HEK293T (cell line): ENCODE measurements at regions not wholly inside any gene's neighbourhood (a gene's known extent, or its start where the extent isn't known, plus 50 kb on each side); places are given as distances from the start of the nearest gene placed in this dataset.
A peak's percentile ranks its signal among the peaks of the same experiment; 100 is the strongest.

Experiments used
- CTCF ChIA-PET: fragments of 350-600 bp; formaldehyde crosslinking; extraction: SDS; loops from one replicate; lab custom pipeline; 2021; ENCODE audit warnings: antibody characterized with exemption, inconsistent platforms; lab: Yijun Ruan, JAX
- POLR2A ChIA-PET: fragments of 350-600 bp; formaldehyde crosslinking; extraction: SDS; loops from one replicate; lab custom pipeline; 2020; ENCODE audit warnings: antibody characterized with exemption, inconsistent platforms; lab: Yijun Ruan, JAX
- DNase-seq: peaks from one replicate; pipeline ENCODE4 v3.0.0; 2012; ENCODE audit warnings: mixed read lengths; ENCODE audit errors: extremely low spot score
- ARNT ChIP-seq: fragments of 450-650 bp; IDR thresholded peaks from 2 replicates; pipeline ENCODE4 v1.6.1; 2017; ENCODE audit warnings: mild to moderate bottlenecking
- BHLHE40 ChIP-seq: fragments of 450-650 bp; IDR thresholded peaks from 2 replicates; pipeline ENCODE4 v1.6.1; 2016; ENCODE audit warnings: mild to moderate bottlenecking, moderate library complexity, borderline replicate concordance
- CTBP1 ChIP-seq: fragments of 450-650 bp; IDR thresholded peaks from 2 replicates; pipeline ENCODE4 v1.6.1; 2016; ENCODE audit warnings: borderline replicate concordance
- ELF4 ChIP-seq: fragments of 450-650 bp; IDR thresholded peaks from 2 replicates; pipeline ENCODE4 v1.6.1; 2017; ENCODE audit warnings: antibody characterized with exemption
- FOXA1 ChIP-seq: fragments of 450-650 bp; IDR thresholded peaks from 2 replicates; pipeline ENCODE4 v1.6.1; 2016; ENCODE audit warnings: mild to moderate bottlenecking
- FOXK2 ChIP-seq: fragments of 450-650 bp; IDR thresholded peaks from 2 replicates; pipeline ENCODE4 v1.6.1; 2016; ENCODE audit warnings: mild to moderate bottlenecking
- FOXM1 ChIP-seq: fragments of 450-650 bp; IDR thresholded peaks from 2 replicates; pipeline ENCODE4 v1.6.1; 2017; ENCODE audit warnings: mild to moderate bottlenecking, borderline replicate concordance
- HDGF ChIP-seq: fragments of 450-650 bp; IDR thresholded peaks from 2 replicates; pipeline ENCODE4 v1.6.1; 2017; ENCODE audit warnings: antibody characterized with exemption, borderline replicate concordance
- L3MBTL2 ChIP-seq: fragments of 450-650 bp; conservative IDR thresholded peaks from 2 replicates; pipeline ENCODE4 v1.6.1; 2016; ENCODE audit warnings: mild to moderate bottlenecking
- LEF1 ChIP-seq: fragments of 450-650 bp; IDR thresholded peaks from 2 replicates; pipeline ENCODE4 v1.6.1; 2017; ENCODE audit warnings: mild to moderate bottlenecking, borderline replicate concordance
- NFRKB ChIP-seq: fragments of 450-650 bp; IDR thresholded peaks from 2 replicates; pipeline ENCODE4 v1.6.1; 2016; ENCODE audit warnings: mild to moderate bottlenecking, moderate library complexity
- SP1 ChIP-seq: fragments of 450-650 bp; IDR thresholded peaks from 2 replicates; pipeline ENCODE4 v1.6.1; 2017
- SUZ12 ChIP-seq: fragments of 450-650 bp; IDR thresholded peaks from 2 replicates; pipeline ENCODE4 v1.6.1; 2016; ENCODE audit warnings: mild to moderate bottlenecking
- TARDBP ChIP-seq: fragments of 450-650 bp; IDR thresholded peaks from 2 replicates; pipeline ENCODE4 v1.6.1; 2016
- ZNF384 ChIP-seq: fragments of 450-650 bp; IDR thresholded peaks from 2 replicates; pipeline ENCODE4 v1.6.1; 2016
- TF ChIP-seq, protein P1 (sequence below): fragments of 450-650 bp; IDR thresholded peaks from 2 replicates; pipeline ENCODE4 v1.6.1; 2016

DNA sequence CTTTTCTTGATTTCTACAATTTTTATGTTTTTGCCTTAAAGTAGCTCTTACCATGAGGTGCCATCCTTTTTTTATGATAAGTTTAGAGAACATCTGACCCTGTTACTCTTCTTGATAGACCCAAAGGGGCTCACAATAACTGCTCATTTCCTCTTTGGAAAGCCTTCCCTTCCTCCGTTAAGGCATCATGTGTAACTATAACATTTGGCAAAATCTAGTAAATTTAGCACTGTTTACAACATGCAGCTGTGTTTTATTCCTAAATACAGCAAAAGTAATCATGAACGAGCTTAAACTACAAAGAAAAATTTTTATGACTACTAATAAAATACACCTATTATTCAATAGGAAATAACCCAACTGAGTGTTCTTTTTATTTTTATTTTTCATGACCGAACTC lies 705.1 kb downstream of the MAT2B start:
- no peak for DNase-seq
- TF ChIP-seq L3MBTL2 = no peak
- TF ChIP-seq LEF1 = no peak
- TF ChIP-seq FOXM1 = no peak
- TF ChIP-seq FOXK2 = no peak
- TF ChIP-seq TARDBP = no peak
- TF ChIP-seq CTBP1 = no peak
- TF ChIP-seq BHLHE40 = no peak
- no peak for TF ChIP-seq ELF4
- TF ChIP-seq FOXA1 = no peak
- ChIA-PET POLR2A (no interaction called here), CTCF (no interaction called here)

DNA sequence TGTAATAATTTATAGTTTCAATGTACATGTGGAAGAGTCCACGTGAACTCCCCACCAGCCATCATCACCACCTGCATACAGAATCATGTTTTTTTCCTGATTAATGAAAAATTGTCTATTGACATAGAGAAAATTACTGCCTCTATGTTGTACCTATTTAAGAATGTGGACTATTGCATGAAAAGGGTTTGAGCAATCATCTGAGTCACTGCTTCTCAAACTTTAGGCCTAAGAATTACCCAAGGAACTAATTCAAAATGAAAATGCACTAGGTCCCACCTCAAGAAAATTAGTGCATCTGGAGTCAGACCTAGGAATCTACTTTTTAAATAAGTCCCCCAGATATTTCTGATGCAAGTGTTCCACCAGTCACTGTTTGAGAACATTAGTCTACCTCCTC lies 709.3 kb downstream of the MAT2B start:
- ChIA-PET POLR2A (no interaction called here), CTCF (no interaction called here)
- TF ChIP-seq TARDBP (no peak), BHLHE40 (no peak)
- no peak for DNase-seq

DNA sequence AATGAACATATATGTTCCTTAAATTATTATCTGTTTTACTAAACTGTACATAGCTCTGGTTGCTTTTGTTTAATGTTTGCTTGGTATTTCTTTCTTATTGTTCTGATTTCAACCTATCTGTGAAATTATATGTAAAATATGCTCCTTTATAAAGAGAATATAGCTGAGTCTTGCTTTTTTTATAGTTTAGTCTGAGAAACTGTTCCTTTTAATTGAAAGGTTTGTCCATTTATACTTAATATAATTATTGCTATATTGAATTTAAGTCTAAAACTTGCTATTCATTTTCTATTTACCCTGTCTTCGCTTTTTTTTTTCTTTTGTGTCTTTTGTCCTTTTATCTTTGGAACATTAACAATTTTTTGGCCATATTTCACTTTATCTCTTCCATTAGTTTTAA lies 712.0 kb downstream of the MAT2B start:
- POLR2A ChIA-PET = no interaction called here
- CTCF ChIA-PET = no interaction called here
- TF ChIP-seq ELF4 (no peak), FOXK2 (no peak), L3MBTL2 (no peak), LEF1 (no peak), CTBP1 (no peak), NFRKB (no peak), FOXM1 (no peak), HDGF (no peak), TARDBP (no peak), SP1 (no peak), ARNT (no peak)
- TF ChIP-seq, protein P1, sequence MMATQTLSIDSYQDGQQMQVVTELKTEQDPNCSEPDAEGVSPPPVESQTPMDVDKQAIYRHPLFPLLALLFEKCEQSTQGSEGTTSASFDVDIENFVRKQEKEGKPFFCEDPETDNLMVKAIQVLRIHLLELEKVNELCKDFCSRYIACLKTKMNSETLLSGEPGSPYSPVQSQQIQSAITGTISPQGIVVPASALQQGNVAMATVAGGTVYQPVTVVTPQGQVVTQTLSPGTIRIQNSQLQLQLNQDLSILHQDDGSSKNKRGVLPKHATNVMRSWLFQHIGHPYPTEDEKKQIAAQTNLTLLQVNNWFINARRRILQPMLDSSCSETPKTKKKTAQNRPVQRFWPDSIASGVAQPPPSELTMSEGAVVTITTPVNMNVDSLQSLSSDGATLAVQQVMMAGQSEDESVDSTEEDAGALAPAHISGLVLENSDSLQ = no peak
- DNase-seq = no peak

DNA sequence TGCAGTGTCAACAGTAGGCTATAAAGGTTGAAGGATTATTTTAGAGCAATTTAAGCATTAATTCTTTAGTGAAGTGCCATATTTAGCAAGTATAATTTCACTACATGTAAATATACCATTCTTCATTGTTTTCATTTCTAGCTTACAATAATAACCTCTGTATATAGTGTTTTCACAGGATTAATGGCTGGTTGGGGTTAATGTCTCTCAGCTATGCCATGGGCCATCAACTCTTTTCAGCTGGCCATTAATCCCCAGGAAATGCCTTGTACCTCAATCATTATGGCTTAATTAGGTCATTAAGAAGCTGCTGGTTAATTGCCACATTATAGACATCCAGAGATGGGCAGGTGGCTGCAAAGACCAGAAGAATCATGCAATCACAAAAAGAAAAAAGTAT lies 715.1 kb downstream of the MAT2B start:
- no peak for TF ChIP-seq L3MBTL2
- no peak for TF ChIP-seq ZNF384
- no peak for TF ChIP-seq SUZ12
- TF ChIP-seq ELF4 = no peak
- TF ChIP-seq BHLHE40 = no peak
- TF ChIP-seq FOXA1 = no peak
- no peak for TF ChIP-seq TARDBP
- TF ChIP-seq FOXK2 = no peak
- TF ChIP-seq HDGF = no peak
- no peak for TF ChIP-seq LEF1
- no peak for TF ChIP-seq NFRKB
- no peak for TF ChIP-seq ARNT
- TF ChIP-seq, protein P1 = no peak
- CTCF ChIA-PET = no interaction called here
- no peak for DNase-seq
- POLR2A ChIA-PET = no interaction called here

DNA sequence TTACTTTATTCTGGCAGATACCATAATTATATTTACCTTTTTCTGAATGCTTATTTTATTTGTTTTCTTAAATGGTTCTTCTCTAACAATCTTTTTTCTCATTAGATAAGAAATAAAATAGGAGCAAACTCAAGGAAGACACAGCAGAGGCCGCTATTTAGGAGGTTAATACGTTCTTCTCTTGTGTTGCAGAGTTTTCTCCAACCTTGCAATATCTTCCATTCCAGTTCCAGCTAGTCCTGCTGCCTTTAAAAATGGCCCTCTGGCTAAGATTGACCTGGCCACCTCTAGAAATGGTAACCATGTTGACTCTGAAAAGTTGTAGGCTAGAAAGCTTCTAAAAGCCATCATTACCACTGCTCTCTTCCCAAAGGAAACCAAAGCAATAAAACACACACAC lies 718.8 kb downstream of the MAT2B start:
- ChIA-PET CTCF (interaction anchor here (1.0 kb wide), 1 partner anchor 10 kb away, joined by 3 read pairs; no protein-coding TSS in a partner anchor), POLR2A (no interaction called here)
- DNase-seq = no peak
- no peak for TF ChIP-seq FOXM1
- TF ChIP-seq FOXA1 = no peak
- no peak for TF ChIP-seq ELF4
- no peak for TF ChIP-seq FOXK2
- TF ChIP-seq ZNF384 = no peak
- TF ChIP-seq LEF1 = no peak
- no peak for TF ChIP-seq BHLHE40
- no peak for TF ChIP-seq CTBP1
- TF ChIP-seq HDGF = no peak
- no peak for TF ChIP-seq L3MBTL2
- no peak for TF ChIP-seq ARNT
- no peak for TF ChIP-seq SP1
- no peak for TF ChIP-seq NFRKB
- no peak for TF ChIP-seq SUZ12
- TF ChIP-seq TARDBP = no peak
- TF ChIP-seq, protein P1 = no peak

DNA sequence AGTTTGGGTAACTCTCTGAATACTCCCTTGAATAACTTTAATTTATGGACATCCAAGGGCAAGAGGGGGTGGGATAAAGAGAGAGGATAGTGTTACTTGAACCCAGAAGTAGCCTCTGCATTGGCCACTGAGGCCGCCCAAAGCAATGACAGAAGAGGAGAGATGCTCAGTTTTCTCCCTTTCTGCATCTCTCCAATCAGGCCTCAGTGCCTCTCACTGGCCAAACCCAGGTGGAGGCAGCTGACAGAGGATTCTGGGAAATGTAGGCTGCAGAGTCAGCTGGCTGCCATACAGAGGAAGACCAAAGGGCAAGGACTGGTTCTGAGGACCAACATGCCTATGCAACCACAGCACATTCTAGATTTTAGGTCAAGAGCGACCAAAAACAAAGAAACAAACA lies 719.4 kb downstream of the MAT2B start:
- DNase-seq = peak; percentile 16
- POLR2A ChIA-PET = no interaction called here
- CTCF ChIA-PET = no interaction called here
- no peak for TF ChIP-seq HDGF
- TF ChIP-seq LEF1 = no peak
- no peak for TF ChIP-seq TARDBP
- no peak for TF ChIP-seq NFRKB
- TF ChIP-seq FOXA1 = no peak

DNA sequence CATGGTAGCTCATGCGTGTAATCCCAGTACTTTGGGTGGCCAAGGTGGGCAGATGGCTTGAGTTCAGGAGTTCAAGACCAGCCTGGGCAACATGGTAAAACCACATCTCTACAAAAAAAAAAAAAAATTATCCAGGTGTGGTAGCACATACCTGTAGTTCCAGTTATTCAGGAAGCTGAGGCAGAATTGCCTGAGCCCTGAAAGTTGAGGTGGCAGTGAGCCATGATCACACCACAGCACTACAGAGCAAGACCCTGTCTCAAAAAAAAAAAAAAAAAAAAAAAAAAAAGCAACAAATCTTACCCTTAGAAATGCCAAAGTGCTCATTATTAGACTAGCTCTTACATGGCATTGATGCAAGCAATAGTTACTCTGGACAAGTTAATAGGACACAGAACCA lies 724.9 kb downstream of the MAT2B start:
- ChIA-PET CTCF (no interaction called here), POLR2A (no interaction called here)
- TF ChIP-seq SUZ12 (no peak), ELF4 (no peak), SP1 (no peak), BHLHE40 (no peak)
- no peak for DNase-seq
